Activated naive CD4-positive, alpha-beta T cell treated with anti-CD3 and anti-CD28 coated beads, Interleukin-2, amount 50 U/mL, for 24 hours (primary cell): ENCODE measurements at regions not wholly inside any gene's neighbourhood (a gene's known extent, or its start where the extent isn't known, plus 50 kb on each side); places are given as distances from the start of the nearest gene placed in this dataset.
"Not testable (repeated sequence)": the region's sequence is repeated elsewhere in the genome, so short reads cannot be mapped to it uniquely, and the experiment has no call there.

Experiments
- H3K27ac Mint-ChIP-seq: one replicate; pipeline ENCODE4 v1.8.0; 2021; ENCODE audit warnings: mild to moderate bottlenecking, mixed read lengths
- H3K27me3 Mint-ChIP-seq: one replicate; pipeline ENCODE4 v1.8.0; 2021; ENCODE audit warnings: mixed read lengths
- H3K36me3 Mint-ChIP-seq: one replicate; pipeline ENCODE4 v1.8.0; 2021; ENCODE audit warnings: mixed read lengths
- H3K4me1 Mint-ChIP-seq: one replicate; pipeline ENCODE4 v1.8.0; 2021; ENCODE audit warnings: mixed read lengths
- H3K4me3 Mint-ChIP-seq: one replicate; pipeline ENCODE4 v1.8.0; 2021; ENCODE audit warnings: mild to moderate bottlenecking, mixed read lengths
- H3K9me3 Mint-ChIP-seq: one replicate; pipeline ENCODE4 v1.8.0; 2021; ENCODE audit warnings: mixed read lengths

DNA sequence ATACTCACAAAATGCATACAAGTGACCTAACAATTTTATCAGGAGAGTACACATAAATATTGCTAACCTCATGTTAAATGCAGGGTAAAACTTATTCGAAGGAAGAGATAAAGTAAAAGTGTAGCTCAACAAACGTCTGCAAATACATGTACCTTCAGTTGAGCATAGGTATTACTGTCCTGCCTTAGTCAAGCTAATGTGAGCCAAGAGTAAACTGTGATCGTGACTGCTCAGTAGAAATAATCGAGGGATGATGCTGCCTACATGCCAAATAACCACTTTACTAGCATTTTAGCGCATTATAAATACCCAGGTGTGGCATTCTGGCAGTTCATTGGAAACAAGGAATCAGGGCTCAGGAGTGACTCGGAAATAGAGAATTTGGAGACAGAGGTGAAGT lies 779.5 kb downstream of the SOCS6 start:
- no peak overlapping the region for H3K4me3 Mint-ChIP-seq
- no peak overlapping the region for H3K27ac Mint-ChIP-seq
- no peaks in the 10 kb centered on the region for H3K36me3 Mint-ChIP-seq
- H3K27me3 Mint-ChIP-seq: no peaks in the 10 kb centered on the region
- no peaks in the 10 kb centered on the region for H3K4me1 Mint-ChIP-seq
- H3K9me3 Mint-ChIP-seq: no peaks in the 10 kb centered on the region

DNA sequence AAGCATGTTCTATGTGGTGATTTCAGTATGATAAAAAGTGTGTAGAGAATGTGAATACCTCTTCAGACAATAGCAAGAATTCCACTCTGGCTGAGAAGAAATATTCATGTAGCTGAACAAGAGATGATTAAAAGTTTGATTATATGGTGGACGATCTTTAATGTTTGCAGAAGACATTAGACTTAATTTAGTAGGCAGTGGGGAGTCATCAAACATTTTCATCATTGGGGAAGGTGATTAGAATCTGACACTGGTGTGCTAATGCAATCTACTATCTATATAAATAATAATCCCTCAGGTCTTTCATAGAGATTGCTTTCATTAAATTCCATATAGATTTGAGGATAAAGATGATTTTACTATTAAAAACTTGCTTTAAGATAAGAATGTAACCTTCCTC lies 761.0 kb downstream of the SOCS6 start:
- no peaks in the 10 kb centered on the region for H3K4me1 Mint-ChIP-seq
- H3K36me3 Mint-ChIP-seq: no peaks in the 10 kb centered on the region
- H3K4me3 Mint-ChIP-seq: no peak overlapping the region
- H3K27me3 Mint-ChIP-seq: no peaks in the 10 kb centered on the region
- H3K27ac Mint-ChIP-seq: no peak overlapping the region
- peaks cover 4% of the 10 kb centered on the region for H3K9me3 Mint-ChIP-seq

DNA sequence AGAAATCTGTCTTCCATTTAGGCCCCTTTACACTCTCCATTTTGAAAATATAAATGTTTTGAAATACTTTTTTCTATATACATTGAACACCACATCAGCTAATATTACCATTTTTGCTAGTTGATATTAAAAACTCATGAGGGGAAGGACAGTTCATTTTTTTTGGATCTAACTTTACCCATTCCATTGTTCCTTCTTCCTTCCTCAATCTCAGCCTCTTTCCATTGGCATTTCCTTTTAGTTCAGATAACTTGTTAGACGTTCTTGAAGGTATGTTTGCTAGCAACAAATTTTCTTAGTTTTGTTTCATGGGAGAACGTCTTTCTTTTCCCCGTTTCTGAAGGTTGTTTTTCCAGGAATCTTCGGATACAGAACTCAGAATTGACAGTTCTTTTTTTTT lies 759.0 kb downstream of the SOCS6 start:
- H3K27ac Mint-ChIP-seq: no peak overlapping the region
- no peaks in the 10 kb centered on the region for H3K4me1 Mint-ChIP-seq
- H3K4me3 Mint-ChIP-seq: no peak overlapping the region
- no peaks in the 10 kb centered on the region for H3K36me3 Mint-ChIP-seq
- H3K9me3 Mint-ChIP-seq: peaks cover 4% of the 10 kb centered on the region
- H3K27me3 Mint-ChIP-seq: no peaks in the 10 kb centered on the region

DNA sequence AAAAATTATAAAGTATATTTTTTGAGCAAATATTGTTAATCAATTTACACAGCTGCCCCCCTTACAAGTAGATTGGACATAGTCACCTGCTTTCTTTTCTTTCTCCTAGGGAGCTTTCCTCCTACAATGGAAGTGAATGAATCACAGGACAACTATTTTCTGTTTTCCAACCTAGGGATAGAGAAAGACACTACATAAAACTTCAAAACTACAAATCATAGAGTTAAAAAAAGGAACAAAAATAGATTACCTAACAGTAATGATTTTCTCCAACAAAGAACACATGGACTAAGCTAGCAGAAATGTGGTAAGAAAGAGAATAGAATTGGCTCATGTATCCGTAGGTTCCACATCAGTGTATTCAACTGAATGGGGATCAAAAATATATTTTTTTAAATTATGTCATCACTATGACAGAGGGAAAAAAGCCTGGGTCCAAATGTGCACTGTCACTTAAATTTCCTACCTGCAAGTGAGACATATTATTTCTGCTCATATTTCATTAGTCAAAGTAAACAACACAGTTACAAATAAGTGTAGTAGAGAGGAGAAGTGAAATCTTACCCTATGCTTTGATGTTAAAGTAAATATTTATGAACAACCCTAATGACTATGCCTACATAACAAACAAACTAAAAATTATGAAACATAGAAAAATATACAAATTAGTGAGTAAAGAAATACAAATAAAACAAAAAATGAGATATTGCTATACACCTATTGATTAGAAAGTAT lies 756.7 kb downstream of the SOCS6 start:
- H3K36me3 Mint-ChIP-seq: no peaks in the 10 kb centered on the region
- H3K4me1 Mint-ChIP-seq: no peaks in the 10 kb centered on the region
- no peak overlapping the region for H3K4me3 Mint-ChIP-seq
- no peaks in the 10 kb centered on the region for H3K27me3 Mint-ChIP-seq
- H3K9me3 Mint-ChIP-seq: peaks cover 4% of the 10 kb centered on the region
- H3K27ac Mint-ChIP-seq: no peak overlapping the region

DNA sequence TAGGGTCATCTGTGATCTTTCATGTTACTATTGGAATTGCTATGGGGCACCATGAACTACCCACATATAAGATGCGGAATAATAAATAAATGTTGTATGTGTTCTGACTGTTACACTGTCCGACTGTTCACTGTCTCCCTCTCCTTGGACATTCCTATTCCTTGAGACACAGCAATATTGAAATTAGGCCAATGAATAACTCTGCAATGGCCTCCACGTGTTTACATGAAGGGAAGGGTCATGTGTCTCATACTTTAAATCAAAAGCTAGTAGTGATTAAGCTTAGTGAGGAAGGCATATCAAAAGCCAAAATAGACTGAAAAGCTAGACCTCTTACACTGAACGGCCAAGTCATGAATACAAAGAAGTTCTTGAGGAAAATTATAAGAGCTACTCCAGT lies 751.3 kb downstream of the SOCS6 start:
- Mint-ChIP-seq H3K36me3 (no peaks in the 10 kb centered on the region), H3K4me1 (no peaks in the 10 kb centered on the region), H3K27ac (no peak overlapping the region), H3K4me3 (no peak overlapping the region), H3K9me3 (no peaks in the 10 kb centered on the region), H3K27me3 (no peaks in the 10 kb centered on the region)

DNA sequence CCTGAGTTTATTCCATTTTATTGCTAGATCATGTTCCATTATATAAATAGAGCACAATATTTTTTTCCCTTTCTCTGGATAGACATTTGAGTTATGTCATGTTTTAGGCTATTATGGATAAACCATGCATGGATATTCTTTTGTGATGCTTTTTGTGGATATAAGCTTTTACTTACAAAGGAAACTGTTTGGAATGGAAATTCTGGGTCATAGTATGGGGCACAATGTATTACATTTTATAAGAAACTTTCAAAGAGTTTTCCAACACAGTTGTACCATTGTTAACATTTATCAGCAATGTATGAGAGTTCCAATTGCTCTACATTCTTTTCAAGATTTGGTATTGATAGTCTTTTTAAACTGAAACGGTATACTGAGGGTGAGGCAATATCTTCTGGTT lies 749.4 kb downstream of the SOCS6 start:
- H3K27me3 Mint-ChIP-seq: no peaks in the 10 kb centered on the region
- H3K4me3 Mint-ChIP-seq: no peak overlapping the region
- no peaks in the 10 kb centered on the region for H3K36me3 Mint-ChIP-seq
- H3K27ac Mint-ChIP-seq: no peak overlapping the region
- H3K9me3 Mint-ChIP-seq: no peaks in the 10 kb centered on the region
- H3K4me1 Mint-ChIP-seq: no peaks in the 10 kb centered on the region

DNA sequence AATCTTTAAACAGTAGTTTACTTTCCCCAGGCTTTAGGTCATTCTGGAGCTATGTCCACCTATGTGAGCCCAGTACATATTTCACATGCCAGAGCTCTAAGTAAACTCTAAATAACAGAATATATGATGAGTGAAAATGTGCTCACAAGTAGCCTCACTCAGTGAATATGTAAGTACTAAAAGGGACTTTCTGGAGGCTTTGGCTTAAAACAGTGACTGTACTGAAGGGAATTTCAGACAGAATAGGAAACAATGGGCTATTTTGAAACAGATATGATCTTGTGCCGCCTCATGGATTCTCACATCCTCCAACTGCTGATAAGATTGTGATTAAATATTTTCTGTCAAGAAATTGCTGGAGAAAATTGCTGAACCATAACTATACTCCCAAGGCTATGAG lies 747.9 kb downstream of the SOCS6 start:
- Mint-ChIP-seq H3K4me3 (no peak overlapping the region), H3K9me3 (no peaks in the 10 kb centered on the region), H3K36me3 (no peaks in the 10 kb centered on the region), H3K27me3 (no peaks in the 10 kb centered on the region), H3K27ac (no peak overlapping the region), H3K4me1 (no peaks in the 10 kb centered on the region)

DNA sequence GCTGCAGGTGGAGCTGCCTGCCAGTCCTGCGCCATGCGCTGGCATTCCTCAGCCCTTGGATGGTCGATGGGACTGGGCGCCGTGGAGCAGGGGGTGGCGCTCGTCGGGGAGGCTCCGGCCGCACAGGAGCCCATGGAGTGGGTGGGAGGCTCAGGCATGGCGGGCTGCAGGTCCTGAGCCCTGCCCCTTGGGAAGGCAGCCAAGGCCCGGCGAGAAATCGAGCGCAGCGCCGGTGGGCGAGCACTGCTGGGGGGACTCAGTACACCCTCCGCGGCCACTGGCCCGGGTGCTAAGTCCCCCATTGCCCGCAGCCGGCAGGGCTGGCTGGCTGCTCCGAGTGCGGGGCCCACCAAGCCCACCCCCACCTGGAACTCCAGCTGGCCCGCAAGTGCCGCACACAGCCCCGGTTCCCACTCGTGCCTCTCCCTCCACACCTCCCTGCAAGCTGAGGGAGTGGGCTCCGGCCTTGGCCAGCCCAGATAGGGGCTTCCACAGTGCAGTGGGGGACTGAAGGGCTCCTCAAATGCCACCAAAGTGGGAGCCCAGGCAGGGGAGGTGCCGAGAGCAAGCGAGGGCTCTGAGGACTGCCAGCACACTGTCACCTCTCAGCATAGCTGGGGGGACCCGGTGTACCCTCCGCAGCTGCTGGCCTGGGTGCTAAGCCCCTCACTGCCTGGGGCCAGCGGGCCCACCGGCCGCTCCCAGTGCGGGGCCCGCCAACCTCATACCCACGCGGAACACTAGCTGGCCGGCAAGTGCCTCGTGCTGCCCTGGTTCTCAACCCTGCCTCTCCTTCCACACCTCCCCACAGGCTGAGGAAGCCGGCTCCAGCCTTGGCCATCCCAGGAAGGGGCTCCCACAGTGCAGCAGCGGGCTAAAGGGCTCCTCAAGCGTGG lies 742.7 kb downstream of the SOCS6 start:
- not testable (repeated sequence) for H3K36me3 Mint-ChIP-seq, H3K4me1 Mint-ChIP-seq, H3K9me3 Mint-ChIP-seq, H3K27me3 Mint-ChIP-seq, H3K27ac Mint-ChIP-seq, H3K4me3 Mint-ChIP-seq

DNA sequence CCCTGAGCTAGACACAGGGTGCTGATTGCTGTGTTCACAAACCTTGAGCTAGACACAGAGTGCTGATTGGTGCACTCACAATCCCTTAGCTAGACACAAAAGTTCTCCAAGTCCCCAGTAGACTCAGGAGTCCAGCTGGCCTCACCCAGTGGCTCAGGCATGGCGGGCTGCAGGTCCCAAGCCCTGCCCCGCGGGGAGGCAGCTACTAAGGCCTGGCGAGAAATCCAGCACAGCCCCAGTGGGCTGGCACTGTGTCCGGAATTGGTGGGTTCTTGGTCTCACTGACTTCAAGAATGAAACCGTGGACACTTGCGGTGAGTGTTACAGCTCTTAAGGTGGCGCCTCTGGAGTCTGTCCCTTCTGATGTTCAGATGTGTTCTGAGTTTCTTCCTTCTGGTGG lies 741.2 kb downstream of the SOCS6 start:
- H3K36me3 Mint-ChIP-seq, H3K9me3 Mint-ChIP-seq, H3K27me3 Mint-ChIP-seq, H3K27ac Mint-ChIP-seq, H3K4me3 Mint-ChIP-seq, H3K4me1 Mint-ChIP-seq: not testable (repeated sequence)

DNA sequence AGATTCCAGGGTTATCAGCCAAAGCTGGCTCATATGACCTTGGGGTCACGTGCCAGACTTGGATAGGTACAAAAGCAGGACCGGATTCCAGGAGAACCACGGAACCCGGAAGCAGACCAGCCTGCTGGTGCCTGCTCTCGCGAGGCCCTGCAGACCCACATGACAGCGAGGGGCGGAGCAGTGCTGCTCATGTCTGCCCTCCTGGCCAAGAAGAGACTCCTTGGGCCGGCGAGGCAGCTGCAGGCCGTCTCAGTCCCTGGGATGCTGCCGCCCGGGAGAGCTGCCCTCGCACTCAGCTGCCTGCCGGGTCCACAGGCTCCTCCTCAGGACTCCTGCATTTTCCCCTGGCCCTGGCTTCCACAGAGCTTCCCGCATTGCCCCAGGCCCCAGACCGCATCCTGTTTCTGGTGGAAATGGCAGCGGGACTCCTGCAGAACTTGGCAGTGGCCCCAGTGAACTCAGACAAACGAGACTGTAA lies 739.5 kb downstream of the SOCS6 start:
- Mint-ChIP-seq H3K27me3 (no peaks in the 10 kb centered on the region), H3K27ac (no peak overlapping the region), H3K9me3 (no peaks in the 10 kb centered on the region), H3K4me3 (no peak overlapping the region), H3K36me3 (no peaks in the 10 kb centered on the region), H3K4me1 (no peaks in the 10 kb centered on the region)

DNA sequence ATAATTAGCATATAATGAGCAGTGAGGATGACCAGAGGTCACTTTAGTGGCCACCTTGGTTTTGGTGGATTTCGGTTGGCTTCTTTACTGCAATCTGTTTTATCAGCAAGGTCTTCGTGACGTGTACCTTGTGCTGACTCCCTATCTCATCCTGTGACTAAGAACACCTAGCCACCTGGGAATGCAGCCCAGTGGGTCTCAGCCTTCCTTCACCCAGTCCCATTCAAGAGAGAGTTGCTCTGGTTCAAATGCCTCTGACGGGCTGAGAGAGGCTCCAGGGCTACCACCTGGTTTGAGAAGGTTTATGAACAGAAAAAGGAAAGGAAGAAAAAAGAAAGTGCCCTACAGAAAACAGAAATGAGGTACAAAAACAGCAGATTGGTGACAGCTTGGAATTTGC lies 738.7 kb downstream of the SOCS6 start:
- H3K4me3 Mint-ChIP-seq: no peak overlapping the region
- H3K27ac Mint-ChIP-seq: no peak overlapping the region
- no peaks in the 10 kb centered on the region for H3K9me3 Mint-ChIP-seq
- no peaks in the 10 kb centered on the region for H3K27me3 Mint-ChIP-seq
- H3K4me1 Mint-ChIP-seq: no peaks in the 10 kb centered on the region
- H3K36me3 Mint-ChIP-seq: no peaks in the 10 kb centered on the region

DNA sequence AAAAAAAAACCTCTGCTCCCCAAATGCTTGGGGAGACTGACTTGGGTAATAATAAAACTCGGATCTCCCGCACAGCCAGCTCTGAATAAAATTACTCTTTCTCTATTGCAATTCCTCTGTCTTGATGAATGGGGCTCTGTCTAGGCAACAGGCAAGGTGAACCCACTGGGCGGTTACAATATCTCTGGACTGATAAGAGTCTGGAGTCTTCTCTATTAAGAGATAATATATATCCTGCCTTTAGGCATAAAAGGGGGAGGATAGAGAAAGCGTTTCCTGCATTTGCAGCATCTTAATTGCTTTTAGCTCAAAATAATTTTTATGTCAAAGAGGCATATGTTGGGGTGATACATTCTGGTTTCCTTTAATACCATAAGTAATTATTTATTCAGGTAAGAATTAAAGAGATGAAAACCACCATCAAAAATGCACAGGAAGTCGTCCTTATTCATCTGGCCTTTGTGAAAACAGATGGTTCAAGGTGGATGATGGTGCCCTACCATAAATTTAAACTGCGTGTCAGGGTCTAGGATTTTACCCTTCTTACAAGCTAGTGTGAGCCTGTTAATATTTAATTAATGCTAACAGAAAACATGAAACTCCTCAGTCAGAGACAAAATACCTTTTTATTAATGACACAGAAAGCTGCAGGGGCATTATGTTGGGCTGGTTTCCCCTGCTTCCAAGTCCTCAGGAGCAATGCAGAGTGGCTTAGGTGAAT lies 736.8 kb downstream of the SOCS6 start:
- H3K4me3 Mint-ChIP-seq: no peak overlapping the region
- H3K27me3 Mint-ChIP-seq: no peaks in the 10 kb centered on the region
- H3K36me3 Mint-ChIP-seq: no peaks in the 10 kb centered on the region
- H3K27ac Mint-ChIP-seq: no peak overlapping the region
- no peaks in the 10 kb centered on the region for H3K9me3 Mint-ChIP-seq
- no peaks in the 10 kb centered on the region for H3K4me1 Mint-ChIP-seq

DNA sequence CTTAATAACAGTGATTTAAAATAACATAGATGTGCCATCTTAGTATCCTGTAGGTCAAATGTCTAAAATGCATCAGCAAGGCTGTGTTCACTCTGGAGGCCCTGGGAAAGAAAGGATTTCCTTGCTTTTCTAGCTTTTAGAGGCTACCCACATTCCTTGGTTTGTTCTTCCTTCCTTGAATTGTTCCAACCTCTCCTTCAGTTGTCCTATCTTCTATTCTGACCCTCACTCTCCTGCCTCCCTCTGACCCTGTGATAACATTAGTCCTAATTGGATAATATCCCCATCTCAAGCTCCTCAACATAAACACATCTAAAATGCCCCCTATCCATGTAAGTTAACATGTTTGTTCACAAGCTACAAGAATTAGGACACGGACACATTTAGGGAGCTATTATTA lies 733.5 kb downstream of the SOCS6 start:
- H3K27me3 Mint-ChIP-seq: no peaks in the 10 kb centered on the region
- peaks cover 8% of the 10 kb centered on the region for H3K4me1 Mint-ChIP-seq
- H3K4me3 Mint-ChIP-seq: no peak overlapping the region
- peaks cover 10% of the 10 kb centered on the region for H3K9me3 Mint-ChIP-seq
- peaks cover 3% of the 10 kb centered on the region for H3K36me3 Mint-ChIP-seq
- no peak overlapping the region for H3K27ac Mint-ChIP-seq

DNA sequence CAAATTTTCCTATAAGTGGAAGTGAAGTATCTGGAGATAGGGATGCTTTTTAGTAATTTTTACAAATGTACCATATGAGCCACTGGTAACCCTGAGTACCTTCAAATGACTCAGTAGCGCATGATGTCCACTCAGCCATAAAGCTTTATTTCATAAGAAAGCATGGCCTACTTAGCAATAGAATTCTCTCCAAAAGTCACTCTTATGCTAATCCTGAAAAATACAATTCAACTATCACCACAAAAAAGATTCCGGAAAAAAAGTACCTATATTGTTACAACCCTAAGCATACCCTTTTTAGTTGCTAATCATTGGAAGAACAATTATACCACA lies 732.2 kb downstream of the SOCS6 start:
- Mint-ChIP-seq H3K4me3 (no peak overlapping the region), H3K4me1 (peaks cover 8% of the 10 kb centered on the region), H3K27me3 (no peaks in the 10 kb centered on the region), H3K36me3 (peaks cover 5% of the 10 kb centered on the region), H3K9me3 (peaks cover 10% of the 10 kb centered on the region), H3K27ac (no peak overlapping the region)

DNA sequence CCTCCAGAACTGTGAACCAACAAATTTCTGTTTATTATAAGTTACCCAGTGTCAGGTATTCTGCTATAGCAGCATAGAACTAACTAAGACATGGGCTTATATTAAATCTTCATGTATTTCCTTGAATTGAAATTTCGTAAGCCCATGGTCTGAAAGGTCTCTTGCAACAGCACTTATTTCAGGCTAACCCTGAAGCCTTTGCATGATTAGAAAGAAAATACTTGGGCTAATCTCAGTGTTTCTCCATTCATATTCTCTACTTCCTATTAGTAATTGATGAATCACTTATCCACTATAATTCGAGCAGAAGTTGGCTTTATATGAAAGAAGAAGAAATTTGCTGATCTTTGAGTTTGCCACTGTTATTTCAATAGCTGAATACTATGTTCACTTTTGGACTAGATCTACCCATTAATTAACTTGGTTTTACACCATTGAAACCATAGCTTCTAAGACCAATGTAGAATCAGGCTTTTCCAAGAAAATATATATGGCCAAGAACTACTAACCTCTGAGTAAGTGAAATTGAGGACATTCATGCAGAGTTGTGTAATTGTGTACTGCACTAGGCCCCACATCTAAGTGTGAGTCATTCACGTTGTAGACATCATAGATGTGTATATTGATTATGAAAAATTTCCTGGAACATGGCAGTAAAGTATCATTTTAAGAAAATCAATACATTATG lies 731.6 kb downstream of the SOCS6 start:
- Mint-ChIP-seq H3K27me3 (no peaks in the 10 kb centered on the region), H3K36me3 (peaks cover 5% of the 10 kb centered on the region), H3K27ac (no peak overlapping the region), H3K4me1 (peaks cover 8% of the 10 kb centered on the region), H3K4me3 (no peak overlapping the region), H3K9me3 (peaks cover 10% of the 10 kb centered on the region)
